Stimulated activated CD4-positive, alpha-beta T cell treated with anti-CD3 and anti-CD28 coated beads, Interleukin-4, amount 100 ng/mL, for 24 hours (primary cell): ENCODE measurements at regions not wholly inside any gene's neighbourhood (a gene's known extent, or its start where the extent isn't known, plus 50 kb on each side); places are given as distances from the start of the nearest gene placed in this dataset.
A peak's percentile ranks its signal among the peaks of the same experiment; 100 is the strongest.

Source experiments
- DNase-seq: peaks from one replicate; pipeline ENCODE4 v3.0.0-alpha.2; 2020

GRCh38 chr5:40384782-40385390 lies 294.8 kb upstream of the PTGER4 start:
- no peak for DNase-seq

- DNase-seq, result peak; percentile 50
These were observed 295.7 kb upstream of the PTGER4 start for GRCh38 chr5:40383749-40384651.

- DNase-seq, result no peak
These were observed 297.9 kb upstream of the PTGER4 start for GRCh38 chr5:40381676-40382363.

- DNase-seq, result no peak
These were observed 298.7 kb upstream of the PTGER4 start for GRCh38 chr5:40381016-40381415.

GRCh38 chr5:40378396-40379177 lies 301.1 kb upstream of the PTGER4 start:
- no peak for DNase-seq

- DNase-seq, result no peak
These were observed 303.1 kb upstream of the PTGER4 start for GRCh38 chr5:40376566-40376965.

GRCh38 chr5:40374853-40375252 lies 304.9 kb upstream of the PTGER4 start:
- DNase-seq, result no peak

GRCh38 chr5:40368200-40368599 lies 311.5 kb upstream of the PTGER4 start:
- no peak for DNase-seq

- no peak for DNase-seq
These were observed 312.5 kb upstream of the PTGER4 start for GRCh38 chr5:40367255-40367654.

GRCh38 chr5:40365342-40366330 lies 314.1 kb upstream of the PTGER4 start:
- DNase-seq, result no peak

GRCh38 chr5:40364441-40364840 lies 315.3 kb upstream of the PTGER4 start:
- no peak for DNase-seq

GRCh38 chr5:40361378-40361777 lies 318.3 kb upstream of the PTGER4 start:
- no peak for DNase-seq

- DNase-seq, result no peak
These were observed 319.0 kb upstream of the PTGER4 start for GRCh38 chr5:40360685-40361084.

GRCh38 chr5:40359832-40360231 lies 319.9 kb upstream of the PTGER4 start:
- no peak for DNase-seq

GRCh38 chr5:40359093-40359492 lies 320.6 kb upstream of the PTGER4 start:
- DNase-seq, result no peak

GRCh38 chr5:40356248-40356647 lies 323.5 kb upstream of the PTGER4 start:
- DNase-seq, result no peak

GRCh38 chr5:40355846-40356245 lies 323.9 kb upstream of the PTGER4 start:
- DNase-seq, result no peak

GRCh38 chr5:40355181-40355580 lies 324.5 kb upstream of the PTGER4 start:
- no peak for DNase-seq

- no peak for DNase-seq
These were observed 325.5 kb upstream of the PTGER4 start for GRCh38 chr5:40354171-40354570.

- DNase-seq, result no peak
These were observed 326.3 kb upstream of the PTGER4 start for GRCh38 chr5:40353442-40353841.

- no peak for DNase-seq
These were observed 331.6 kb upstream of the PTGER4 start for GRCh38 chr5:40347981-40348725.
